ENCODE measurements at regions not wholly inside any gene's neighbourhood (a gene's known extent, or its start where the extent isn't known, plus 50 kb on each side); places are given as distances from the start of the nearest gene placed in this dataset.

GRCh38 chr6:137656735-137657134, 162.5 kb upstream of the OLIG3 start:
- Histone ChIP-seq H2AFZ (ENCODE audit: low read length) (0 out of 2 replicates have a peak overlapping the region, but pooled peaks have one; percentile 6), H3K9ac (ENCODE audit: low read length) (peak overlapping the region; percentile 30), H3K27ac (ENCODE audit: low read length) (peak overlapping the region; percentile 71), H3F3A (ENCODE audit: insufficient read depth, low read length) (peaks cover 38% of the 10 kb centered on the region), H4K20me1 (ENCODE audit: insufficient read depth, low read length) (no peaks in the 10 kb centered on the region), H3K4me1 (ENCODE audit: low read length) (peaks cover 85% of the 10 kb centered on the region), H3K4me2 (ENCODE audit: low read depth, low read length) (peak overlapping the region; percentile 41), H3K36me3 (replicated peaks; ENCODE audit: insufficient read depth, low read length) (no peaks in the 10 kb centered on the region), H3K4me3 (ENCODE audit: low read length) (no peak overlapping the region), H3K9me3 (replicated peaks; ENCODE audit: insufficient read depth, low read length) (no peaks in the 10 kb centered on the region), H3K27me3 (replicated peaks; ENCODE audit: insufficient read depth, low read length) (no peaks in the 10 kb centered on the region), H3K9me2 (replicated peaks; ENCODE audit: insufficient read depth, low read length) (no peaks in the 10 kb centered on the region), H3K79me2 (ENCODE audit: low read length) (no peaks in the 10 kb centered on the region)
- DNase-seq = no peak
- TF ChIP-seq EZH2phosphoT487 (IDR thresholded peaks at IDR 0.05; ENCODE audit: low read length) (no peak), EZH2 (optimal IDR thresholded peaks at IDR 0.05; ENCODE audit: low read depth, low read length) (no peak)
- TF ChIP-seq, protein P1, sequence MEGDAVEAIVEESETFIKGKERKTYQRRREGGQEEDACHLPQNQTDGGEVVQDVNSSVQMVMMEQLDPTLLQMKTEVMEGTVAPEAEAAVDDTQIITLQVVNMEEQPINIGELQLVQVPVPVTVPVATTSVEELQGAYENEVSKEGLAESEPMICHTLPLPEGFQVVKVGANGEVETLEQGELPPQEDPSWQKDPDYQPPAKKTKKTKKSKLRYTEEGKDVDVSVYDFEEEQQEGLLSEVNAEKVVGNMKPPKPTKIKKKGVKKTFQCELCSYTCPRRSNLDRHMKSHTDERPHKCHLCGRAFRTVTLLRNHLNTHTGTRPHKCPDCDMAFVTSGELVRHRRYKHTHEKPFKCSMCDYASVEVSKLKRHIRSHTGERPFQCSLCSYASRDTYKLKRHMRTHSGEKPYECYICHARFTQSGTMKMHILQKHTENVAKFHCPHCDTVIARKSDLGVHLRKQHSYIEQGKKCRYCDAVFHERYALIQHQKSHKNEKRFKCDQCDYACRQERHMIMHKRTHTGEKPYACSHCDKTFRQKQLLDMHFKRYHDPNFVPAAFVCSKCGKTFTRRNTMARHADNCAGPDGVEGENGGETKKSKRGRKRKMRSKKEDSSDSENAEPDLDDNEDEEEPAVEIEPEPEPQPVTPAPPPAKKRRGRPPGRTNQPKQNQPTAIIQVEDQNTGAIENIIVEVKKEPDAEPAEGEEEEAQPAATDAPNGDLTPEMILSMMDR (IDR thresholded peaks at IDR 0.05; ENCODE audit: low read length) = no peak

GRCh38 chr6:137657351-137657911, 163.2 kb upstream of the OLIG3 start:
- Histone ChIP-seq H3K27me3 (replicated peaks; ENCODE audit: insufficient read depth, low read length) (no peaks in the 10 kb centered on the region), H3K4me1 (ENCODE audit: low read length) (peaks cover 89% of the 10 kb centered on the region), H3K9me2 (replicated peaks; ENCODE audit: insufficient read depth, low read length) (no peaks in the 10 kb centered on the region), H3K9me3 (replicated peaks; ENCODE audit: insufficient read depth, low read length) (no peaks in the 10 kb centered on the region), H3K4me2 (ENCODE audit: low read depth, low read length) (peak overlapping the region; percentile 41), H4K20me1 (ENCODE audit: insufficient read depth, low read length) (no peaks in the 10 kb centered on the region), H3F3A (ENCODE audit: insufficient read depth, low read length) (peaks cover 41% of the 10 kb centered on the region), H3K4me3 (ENCODE audit: low read length) (no peak overlapping the region), H3K9ac (ENCODE audit: low read length) (peak overlapping the region; percentile 11; the same call in 1 of the 2 replicates), H3K36me3 (replicated peaks; ENCODE audit: insufficient read depth, low read length) (no peaks in the 10 kb centered on the region), H2AFZ (ENCODE audit: low read length) (peak overlapping the region; percentile 6; the same call in 1 of the 2 replicates), H3K79me2 (ENCODE audit: low read length) (no peaks in the 10 kb centered on the region), H3K27ac (ENCODE audit: low read length) (peak overlapping the region; percentile 71)
- TF ChIP-seq EZH2phosphoT487 (IDR thresholded peaks at IDR 0.05; ENCODE audit: low read length) (no peak), EZH2 (optimal IDR thresholded peaks at IDR 0.05; ENCODE audit: low read depth, low read length) (no peak)
- TF ChIP-seq, protein P1 (IDR thresholded peaks at IDR 0.05; ENCODE audit: low read length) = no peak
- peak; percentile 70 for DNase-seq

GRCh38 chr6:137658287-137658686, 164.1 kb upstream of the OLIG3 start:
- peaks cover 84% of the 10 kb centered on the region for H3K4me1 ChIP-seq (ENCODE audit: low read length)
- no peaks in the 10 kb centered on the region for H3K9me3 ChIP-seq (replicated peaks; ENCODE audit: insufficient read depth, low read length)
- no peaks in the 10 kb centered on the region for H3K79me2 ChIP-seq (ENCODE audit: low read length)
- peaks cover 40% of the 10 kb centered on the region for H3F3A ChIP-seq (ENCODE audit: insufficient read depth, low read length)
- H4K20me1 ChIP-seq (ENCODE audit: insufficient read depth, low read length) = no peaks in the 10 kb centered on the region
- no peak overlapping the region for H3K4me3 ChIP-seq (ENCODE audit: low read length)
- peak overlapping the region; percentile 41; the same call in 1 of the 2 replicates for H3K4me2 ChIP-seq (ENCODE audit: low read depth, low read length)
- H3K27me3 ChIP-seq (replicated peaks; ENCODE audit: insufficient read depth, low read length) = no peaks in the 10 kb centered on the region
- no peak for DNase-seq
- TF ChIP-seq EZH2 (optimal IDR thresholded peaks at IDR 0.05; ENCODE audit: low read depth, low read length) (no peak), EZH2phosphoT487 (IDR thresholded peaks at IDR 0.05; ENCODE audit: low read length) (no peak)
- TF ChIP-seq, protein P1 (IDR thresholded peaks at IDR 0.05; ENCODE audit: low read length) = no peak
- no peaks in the 10 kb centered on the region for H3K36me3 ChIP-seq (replicated peaks; ENCODE audit: insufficient read depth, low read length)
- H2AFZ ChIP-seq (ENCODE audit: low read length) = no peak overlapping the region
- H3K9me2 ChIP-seq (replicated peaks; ENCODE audit: insufficient read depth, low read length) = no peaks in the 10 kb centered on the region
- H3K9ac ChIP-seq (ENCODE audit: low read length) = no peak overlapping the region
- H3K27ac ChIP-seq (ENCODE audit: low read length) = peak overlapping the region; percentile 71; the same call in 1 of the 2 replicates
